ENCODE measurements at regions not wholly inside any gene's neighbourhood (a gene's known extent, or its start where the extent isn't known, plus 50 kb on each side); places are given as distances from the start of the nearest gene placed in this dataset.

GRCh38 chr3:146861262-146861661 is 256.1 kb upstream of the PLSCR5 start:
- DNase-seq (no peak), ATAC-seq (ENCODE audit: low read depth) (no peak)
- H3K4me1 ChIP-seq (ENCODE audit: control insufficient read depth, insufficient read depth, low read length): no peaks in the 10 kb centered on the region
- no peak overlapping the region for H2AK9ac ChIP-seq (replicated peaks; ENCODE audit: low read depth, low read length, poor library complexity)
- H3K9ac ChIP-seq (ENCODE audit: low read depth, low read length): no peak overlapping the region
- H4K5ac ChIP-seq (ENCODE audit: low read depth, low read length): no peak overlapping the region
- H3K9me1 ChIP-seq (ENCODE audit: insufficient read depth, low read length): no peaks in the 10 kb centered on the region
- no peak overlapping the region for H3K18ac ChIP-seq (ENCODE audit: low read depth, low read length)
- H4K8ac ChIP-seq (ENCODE audit: low read depth in 2 of 2, low read length in 2 of 2): no peak overlapping the region
- intact Hi-C loops (cut with micrococcal nuclease): no loop called here
- H3K79me1 ChIP-seq (ENCODE audit: low read depth in 1 of 2, low read length in 2 of 2): no peaks in the 10 kb centered on the region
- H2BK20ac ChIP-seq (ENCODE audit: low read depth, low read length): no peak overlapping the region
- H4K20me1 ChIP-seq (ENCODE audit: insufficient read depth, low read length): no peaks in the 10 kb centered on the region
- H2AK5ac ChIP-seq (ENCODE audit: low read depth, low read length): no peak overlapping the region
- ChIA-PET CTCF (interaction anchor here (0.7 kb wide), 1 partner anchor 8 kb away, joined by 3 read pairs; no protein-coding TSS in a partner anchor), POLR2A (ENCODE audit: unreplicated experiment) (no interaction called here)
- no peak overlapping the region for H2BK15ac ChIP-seq (ENCODE audit: low read depth, low read length)
- no TSS peak for BruUV-seq (replicated peaks)
- no peaks in the 10 kb centered on the region for H3K27me3 ChIP-seq (ENCODE audit: control insufficient read depth, insufficient read depth, low read length)
- no peak overlapping the region for H2BK5ac ChIP-seq (ENCODE audit: low read depth, low read length, poor library complexity, severe bottlenecking)
- H2AFZ ChIP-seq (replicated peaks; ENCODE audit: low read length, poor library complexity): no peak overlapping the region
- WGBS, 2 experiments (ENCODE audit: extremely low coverage in 2 of 2, insufficient read length in 1 of 2): no CpG with 5 or more reads among the region's 3 CpGs
- no peaks in the 10 kb centered on the region for H3K9me3 ChIP-seq (ENCODE audit: control insufficient read depth, insufficient read depth, low read length)
- TF ChIP-seq CHD1 (IDR thresholded peaks at IDR 0.05; ENCODE audit: low read depth, low read length): no peak
- TF ChIP-seq SMC3 (IDR thresholded peaks at IDR 0.05; ENCODE audit: low read depth, low read length): no peak
- no peak for TF ChIP-seq ELK1 (IDR thresholded peaks at IDR 0.05; ENCODE audit: borderline replicate concordance, low read depth, low read length)
- no peak for TF ChIP-seq FOS (IDR thresholded peaks at IDR 0.05; ENCODE audit: low read depth, low read length)
- no peak for TF ChIP-seq NFE2L2 (IDR thresholded peaks at IDR 0.05; ENCODE audit: low read depth, low read length)
- no peak for TF ChIP-seq MXI1 (IDR thresholded peaks at IDR 0.05; ENCODE audit: borderline replicate concordance, low read depth, low read length)
- no peak for TF ChIP-seq CTCF (conservative IDR thresholded peaks at IDR 0.05; ENCODE audit: low read depth, low read length)
- TF ChIP-seq MAFK (IDR thresholded peaks at IDR 0.05; ENCODE audit: low read depth, low read length): no peak
- TF ChIP-seq POLR2A (IDR thresholded peaks at IDR 0.05; ENCODE audit: low read depth, low read length): no peak
- TF ChIP-seq USF2 (IDR thresholded peaks at IDR 0.05; ENCODE audit: low read depth, low read length): no peak
- TF ChIP-seq RAD21 (IDR thresholded peaks at IDR 0.05; ENCODE audit: low read length): no peak
- no peak for TF ChIP-seq CEBPB (IDR thresholded peaks at IDR 0.05; ENCODE audit: low read depth, low read length)
- TF ChIP-seq RCOR1 (IDR thresholded peaks at IDR 0.05; ENCODE audit: insufficient replicate concordance, low read length): no peak
- no peak for TF ChIP-seq MAZ (IDR thresholded peaks at IDR 0.05; ENCODE audit: borderline replicate concordance, low read depth, low read length)
- TF ChIP-seq RFX5 (IDR thresholded peaks at IDR 0.05; ENCODE audit: low read depth, low read length): no peak
- TF ChIP-seq BHLHE40 (IDR thresholded peaks at IDR 0.05; ENCODE audit: low read depth, low read length): no peak
- no peak overlapping the region for H3K56ac ChIP-seq (ENCODE audit: extremely low read depth, insufficient read depth, low read length)
- dilution Hi-C loops (cut with HindIII; ENCODE audit: low sequenced_read_pairs, unreplicated experiment): no loop called here
- in situ Hi-C loops (cut with MboI; ENCODE audit: low sequenced_read_pairs): no loop called here
- no peak overlapping the region for H3K4me3 ChIP-seq (ENCODE audit: insufficient read depth, low read depth, low read length)
- H3K4ac ChIP-seq (ENCODE audit: low read depth, low read length): no peak overlapping the region
- no peak overlapping the region for H2BK120ac ChIP-seq (ENCODE audit: low read depth, low read length)
- H3K14ac ChIP-seq (replicated peaks; ENCODE audit: low read depth, low read length): no peak overlapping the region
- no peak overlapping the region for H3K23ac ChIP-seq (ENCODE audit: low read depth, low read length)
- no peak overlapping the region for H3K4me2 ChIP-seq (ENCODE audit: low read depth, low read length)
- H3K36me3 ChIP-seq (ENCODE audit: control insufficient read depth, insufficient read depth, low read length): no peaks in the 10 kb centered on the region
- no peak overlapping the region for H3K27ac ChIP-seq (ENCODE audit: insufficient read depth, low read length)
- no peak overlapping the region for H4K91ac ChIP-seq (ENCODE audit: insufficient read depth, low read depth, low read length)
